DOHH2 (cell line): ENCODE measurements at regions not wholly inside any gene's neighbourhood (a gene's known extent, or its start where the extent isn't known, plus 50 kb on each side); places are given as distances from the start of the nearest gene placed in this dataset.
"Not testable (repeated sequence)": the region's sequence is repeated elsewhere in the genome, so short reads cannot be mapped to it uniquely, and the experiment has no call there.

ENCODE experiments used
- H3F3A ChIP-seq: fragments of 200-600 bp; sonication (generic), shearing (Covaris generic); 2 replicates; pipeline ENCODE4 v1.6.0; 2016; ENCODE audit warnings: antibody characterized with exemption, mild to moderate bottlenecking; ENCODE audit not compliant: control insufficient read depth, insufficient read depth
- H3K27ac ChIP-seq: fragments of 200-600 bp; sonication (generic); 2 replicates; pipeline ENCODE4 v1.5.1; 2014; ENCODE audit warnings: low read depth, mild to moderate bottlenecking, low read length, moderate library complexity
- H3K27me3 ChIP-seq: fragments of 200-600 bp; sonication (generic); 2 replicates; pipeline ENCODE4 v1.6.1; 2014; ENCODE audit warnings: mild to moderate bottlenecking, low read length, mixed read lengths; ENCODE audit not compliant: control insufficient read depth
- H3K36me3 ChIP-seq: fragments of 200-600 bp; sonication (generic); 2 replicates; pipeline ENCODE4 v1.6.1; 2014; ENCODE audit warnings: mild to moderate bottlenecking, low read length, moderate library complexity, mixed read lengths; ENCODE audit not compliant: control insufficient read depth
- H3K4me1 ChIP-seq: fragments of 200-600 bp; sonication (generic); 2 replicates; pipeline ENCODE4 v1.6.1; 2014; ENCODE audit warnings: mild to moderate bottlenecking, low read length, mixed read lengths; ENCODE audit not compliant: control insufficient read depth
- H3K4me2 ChIP-seq: fragments of 200-600 bp; sonication (generic); 2 replicates; pipeline ENCODE4 v1.6.0; 2014; ENCODE audit warnings: mild to moderate bottlenecking, low read length, moderate library complexity
- H3K4me3 ChIP-seq: fragments of 200-600 bp; sonication (generic); 2 replicates; pipeline ENCODE4 v1.5.1; 2014; ENCODE audit warnings: mild to moderate bottlenecking, low read length, mixed read lengths
- H3K79me2 ChIP-seq: fragments of 200-600 bp; sonication (generic); 2 replicates; pipeline ENCODE4 v1.6.1; 2014; ENCODE audit warnings: mild to moderate bottlenecking, low read length, mixed read lengths; ENCODE audit not compliant: control insufficient read depth
- H3K9me2 ChIP-seq: fragments of 200-600 bp; sonication (generic); replicated peaks from 2 replicates; pipeline ENCODE4 v1.6.1; 2014; ENCODE audit warnings: mild to moderate bottlenecking, low read length, mixed read lengths; ENCODE audit not compliant: control insufficient read depth
- H3K9me3 ChIP-seq: fragments of 200-600 bp; sonication (generic); 2 replicates; pipeline ENCODE4 v1.6.1; 2014; ENCODE audit warnings: antibody characterized with exemption, low read length, mixed read lengths; ENCODE audit not compliant: control insufficient read depth, insufficient read depth
- H4K20me1 ChIP-seq: fragments of 200-600 bp; sonication (generic); 2 replicates; pipeline ENCODE4 v1.6.0; 2014; ENCODE audit warnings: low read depth, mild to moderate bottlenecking, antibody characterized with exemption, low read length, moderate library complexity; ENCODE audit not compliant: control insufficient read depth, insufficient read depth
- EZH2phosphoT487 ChIP-seq: fragments of 200-600 bp; sonication (generic); IDR thresholded peaks from 2 replicates; pipeline ENCODE4 v1.6.1; 2017; ENCODE audit warnings: borderline replicate concordance, mild to moderate bottlenecking, antibody characterized with exemption, low read length, moderate library complexity, mixed read lengths
- TF ChIP-seq, protein P1 (sequence below): fragments of 200-600 bp; sonication (generic); IDR thresholded peaks from one replicate; pipeline ENCODE4 v1.5.1; 2014; ENCODE audit warnings: antibody characterized with exemption, mild to moderate bottlenecking, low read depth, low read length; ENCODE audit not compliant: poor library complexity, severe bottlenecking

DNA sequence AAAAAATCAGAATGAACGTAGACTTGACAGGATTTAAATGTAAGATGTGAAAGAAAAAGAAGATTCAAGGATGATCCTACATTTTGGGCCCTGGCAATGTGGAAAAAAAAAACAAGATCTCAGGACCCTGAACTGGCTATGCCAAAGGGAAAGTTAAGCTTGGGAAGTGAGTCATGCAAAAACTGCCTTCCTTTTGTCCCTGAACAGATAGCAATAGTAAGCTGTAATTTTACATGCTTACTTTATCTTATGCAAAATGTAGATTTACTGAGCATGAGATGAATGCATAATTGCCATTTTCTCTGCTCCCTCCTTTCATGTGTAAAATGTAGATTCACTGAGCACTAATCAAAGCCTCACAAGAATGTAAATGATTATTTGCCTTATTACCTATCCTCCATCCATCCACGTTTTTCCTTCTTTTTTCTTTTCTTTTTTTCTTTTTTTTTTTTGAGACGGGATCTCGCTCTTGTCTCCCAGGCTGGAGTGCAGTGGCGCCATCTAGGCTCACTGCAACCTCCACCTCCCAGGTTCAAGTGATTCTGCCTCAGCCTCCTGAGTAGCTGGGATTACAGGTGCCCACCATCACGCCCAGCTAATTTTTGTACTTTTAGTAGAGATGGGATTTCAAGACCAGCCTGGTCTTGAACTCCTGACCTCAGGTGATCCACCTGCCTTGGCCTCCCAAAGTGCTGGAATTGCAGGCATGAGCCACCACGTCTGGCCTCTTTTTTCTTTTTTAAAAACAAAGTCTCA, 122.7 kb upstream of the PARD3 start:
- not testable (repeated sequence) for H4K20me1 ChIP-seq, H3K27me3 ChIP-seq, H3K9me2 ChIP-seq, H3K79me2 ChIP-seq, H3K4me2 ChIP-seq, H3K36me3 ChIP-seq, H3K27ac ChIP-seq, H3K4me3 ChIP-seq, H3K4me1 ChIP-seq, H3K9me3 ChIP-seq, H3F3A ChIP-seq
- TF ChIP-seq, protein P1, sequence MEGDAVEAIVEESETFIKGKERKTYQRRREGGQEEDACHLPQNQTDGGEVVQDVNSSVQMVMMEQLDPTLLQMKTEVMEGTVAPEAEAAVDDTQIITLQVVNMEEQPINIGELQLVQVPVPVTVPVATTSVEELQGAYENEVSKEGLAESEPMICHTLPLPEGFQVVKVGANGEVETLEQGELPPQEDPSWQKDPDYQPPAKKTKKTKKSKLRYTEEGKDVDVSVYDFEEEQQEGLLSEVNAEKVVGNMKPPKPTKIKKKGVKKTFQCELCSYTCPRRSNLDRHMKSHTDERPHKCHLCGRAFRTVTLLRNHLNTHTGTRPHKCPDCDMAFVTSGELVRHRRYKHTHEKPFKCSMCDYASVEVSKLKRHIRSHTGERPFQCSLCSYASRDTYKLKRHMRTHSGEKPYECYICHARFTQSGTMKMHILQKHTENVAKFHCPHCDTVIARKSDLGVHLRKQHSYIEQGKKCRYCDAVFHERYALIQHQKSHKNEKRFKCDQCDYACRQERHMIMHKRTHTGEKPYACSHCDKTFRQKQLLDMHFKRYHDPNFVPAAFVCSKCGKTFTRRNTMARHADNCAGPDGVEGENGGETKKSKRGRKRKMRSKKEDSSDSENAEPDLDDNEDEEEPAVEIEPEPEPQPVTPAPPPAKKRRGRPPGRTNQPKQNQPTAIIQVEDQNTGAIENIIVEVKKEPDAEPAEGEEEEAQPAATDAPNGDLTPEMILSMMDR: peak; percentile 37

DNA sequence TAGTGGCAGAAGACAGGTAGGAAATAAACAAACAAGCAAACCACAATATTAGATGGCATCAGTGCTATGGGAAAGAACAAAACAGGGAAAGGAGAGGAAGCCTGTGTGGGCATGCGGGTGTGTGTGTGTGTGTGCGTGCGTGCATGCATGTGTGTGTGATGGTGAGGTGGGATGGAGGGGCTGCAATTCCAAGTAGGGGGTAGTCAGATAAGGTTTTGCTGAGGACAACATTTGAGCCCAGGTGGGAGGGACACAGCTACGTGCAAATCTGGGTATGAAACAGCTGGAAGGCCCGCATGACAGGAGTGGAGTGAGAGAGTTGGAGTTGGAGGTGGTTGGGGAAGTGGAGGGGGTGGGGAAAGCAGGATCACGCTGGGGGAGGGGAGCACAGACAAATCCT, 121.0 kb upstream of the PARD3 start:
- Histone ChIP-seq H3F3A (no peaks in the 10 kb centered on the region), H3K4me2 (no peak overlapping the region), H3K9me3 (no peaks in the 10 kb centered on the region), H4K20me1 (no peaks in the 10 kb centered on the region), H3K36me3 (no peaks in the 10 kb centered on the region), H3K79me2 (no peaks in the 10 kb centered on the region), H3K4me3 (no peak overlapping the region), H3K27ac (no peak overlapping the region), H3K9me2 (no peaks in the 10 kb centered on the region), H3K27me3 (no peaks in the 10 kb centered on the region), H3K4me1 (no peaks in the 10 kb centered on the region)
- TF ChIP-seq, protein P1: no peak
- TF ChIP-seq EZH2phosphoT487: no peak

DNA sequence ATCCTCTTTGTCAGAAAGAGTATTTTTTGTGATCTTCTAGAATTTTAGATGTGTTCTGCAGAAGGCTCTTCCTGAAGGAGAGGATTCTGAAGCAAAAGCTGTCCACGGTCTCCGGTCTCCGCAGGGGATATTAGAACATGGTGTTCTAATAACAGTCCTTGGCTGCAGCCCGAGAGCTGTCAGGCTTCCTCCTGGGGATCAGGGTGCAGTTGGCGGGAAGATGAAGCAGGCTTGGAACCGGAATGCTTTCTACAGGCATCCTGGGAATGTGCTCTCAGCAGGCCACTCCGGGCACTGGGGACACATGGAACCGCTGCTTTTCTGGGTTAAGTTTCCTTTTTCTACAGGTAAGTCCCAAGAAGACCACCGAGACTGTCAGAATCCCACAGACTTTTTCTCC, 118.6 kb upstream of the PARD3 start:
- no peak for TF ChIP-seq EZH2phosphoT487
- TF ChIP-seq, protein P1: no peak
- no peaks in the 10 kb centered on the region for H3K27me3 ChIP-seq

DNA sequence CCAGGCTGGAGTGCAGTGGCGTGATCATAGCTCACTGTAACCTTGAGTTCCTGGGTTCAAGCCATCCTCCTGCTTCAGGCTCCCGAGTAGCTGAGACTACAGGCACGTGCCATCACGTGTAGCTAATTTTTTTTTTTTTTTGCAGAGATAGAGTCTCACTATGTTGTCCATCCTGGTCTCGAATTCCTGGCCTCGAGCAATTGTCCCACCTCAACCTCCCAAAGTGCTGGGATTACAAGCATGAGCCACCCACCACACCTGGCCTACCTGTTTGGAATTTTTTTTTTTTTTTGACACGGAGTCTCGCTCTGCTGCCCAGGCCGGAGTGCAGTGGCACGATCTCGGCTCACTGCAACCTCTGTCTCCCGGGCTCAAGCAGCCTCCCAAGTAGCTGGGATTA, 117.1 kb upstream of the PARD3 start:
- Histone ChIP-seq H3F3A (no peaks in the 10 kb centered on the region), H3K79me2 (no peaks in the 10 kb centered on the region), H3K27ac (no peak overlapping the region), H4K20me1 (no peaks in the 10 kb centered on the region), H3K4me3 (no peak overlapping the region), H3K9me3 (no peaks in the 10 kb centered on the region), H3K4me1 (no peaks in the 10 kb centered on the region), H3K4me2 (no peak overlapping the region), H3K27me3 (no peaks in the 10 kb centered on the region), H3K36me3 (no peaks in the 10 kb centered on the region), H3K9me2 (no peaks in the 10 kb centered on the region)
- no peak for TF ChIP-seq EZH2phosphoT487
- TF ChIP-seq, protein P1: no peak

More for the DNA sequence above, 118.6 kb upstream of the PARD3 start:
- no peaks in the 10 kb centered on the region for H3K36me3 ChIP-seq
- no peak overlapping the region for H3K27ac ChIP-seq
- H3K4me2 ChIP-seq: no peak overlapping the region
- no peaks in the 10 kb centered on the region for H3K79me2 ChIP-seq
- H3K4me1 ChIP-seq: no peaks in the 10 kb centered on the region
- no peak overlapping the region for H3K4me3 ChIP-seq
- H3K9me2 ChIP-seq: no peaks in the 10 kb centered on the region
- no peaks in the 10 kb centered on the region for H4K20me1 ChIP-seq
- no peaks in the 10 kb centered on the region for H3K9me3 ChIP-seq
- H3F3A ChIP-seq: no peaks in the 10 kb centered on the region
